ENCODE measurements at regions not wholly inside any gene's neighbourhood (a gene's known extent, or its start where the extent isn't known, plus 50 kb on each side); places are given as distances from the start of the nearest gene placed in this dataset.

DNA sequence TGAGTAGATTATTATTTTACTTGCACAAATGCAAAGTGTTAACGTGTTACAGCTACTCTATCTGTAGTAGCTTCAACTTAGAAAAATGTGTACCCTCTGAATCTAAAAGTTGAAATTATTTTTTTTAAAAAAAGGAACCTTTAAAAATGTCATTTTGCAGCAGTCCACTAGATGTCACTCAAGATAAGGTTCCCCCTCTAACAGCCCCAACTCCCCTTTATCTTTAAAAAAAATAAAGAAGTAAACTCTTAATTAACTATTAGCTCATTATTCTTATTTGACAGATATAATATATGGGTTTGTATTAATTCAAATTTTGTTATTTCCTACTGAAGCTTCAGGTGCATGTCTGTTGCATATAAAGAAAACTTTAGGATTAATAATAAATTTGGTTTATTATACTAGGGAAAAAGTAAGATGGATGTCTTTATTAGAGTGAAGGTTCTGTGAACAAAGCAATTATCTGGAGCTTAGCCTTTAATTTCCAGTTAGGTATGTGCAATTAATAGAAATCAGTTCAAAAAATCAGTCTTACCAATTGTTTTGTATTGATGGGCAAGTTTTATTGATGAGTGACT is 288.5 kb downstream of the VGLL3 start:
- TF ChIP-seq, protein P1, sequence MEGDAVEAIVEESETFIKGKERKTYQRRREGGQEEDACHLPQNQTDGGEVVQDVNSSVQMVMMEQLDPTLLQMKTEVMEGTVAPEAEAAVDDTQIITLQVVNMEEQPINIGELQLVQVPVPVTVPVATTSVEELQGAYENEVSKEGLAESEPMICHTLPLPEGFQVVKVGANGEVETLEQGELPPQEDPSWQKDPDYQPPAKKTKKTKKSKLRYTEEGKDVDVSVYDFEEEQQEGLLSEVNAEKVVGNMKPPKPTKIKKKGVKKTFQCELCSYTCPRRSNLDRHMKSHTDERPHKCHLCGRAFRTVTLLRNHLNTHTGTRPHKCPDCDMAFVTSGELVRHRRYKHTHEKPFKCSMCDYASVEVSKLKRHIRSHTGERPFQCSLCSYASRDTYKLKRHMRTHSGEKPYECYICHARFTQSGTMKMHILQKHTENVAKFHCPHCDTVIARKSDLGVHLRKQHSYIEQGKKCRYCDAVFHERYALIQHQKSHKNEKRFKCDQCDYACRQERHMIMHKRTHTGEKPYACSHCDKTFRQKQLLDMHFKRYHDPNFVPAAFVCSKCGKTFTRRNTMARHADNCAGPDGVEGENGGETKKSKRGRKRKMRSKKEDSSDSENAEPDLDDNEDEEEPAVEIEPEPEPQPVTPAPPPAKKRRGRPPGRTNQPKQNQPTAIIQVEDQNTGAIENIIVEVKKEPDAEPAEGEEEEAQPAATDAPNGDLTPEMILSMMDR (IDR thresholded peaks at IDR 0.05) = peak in 3 of 5 experiments; percentile 10 to 20 (median 18)
- TF ChIP-seq EP300 (IDR thresholded peaks at IDR 0.05; ENCODE audit: low read depth) (no peak), POLR2A (IDR thresholded peaks at IDR 0.05) (no peak)

All from transverse colon (tissue), 3 donors.